Astrocyte (in vitro differentiated cells and primary cell): ENCODE measurements at regions not wholly inside any gene's neighbourhood (a gene's known extent, or its start where the extent isn't known, plus 50 kb on each side); places are given as distances from the start of the nearest gene placed in this dataset.
A peak's percentile ranks its signal among the peaks of the same experiment; 100 is the strongest.
"Not testable (repeated sequence)": the region's sequence is repeated elsewhere in the genome, so short reads cannot be mapped to it uniquely, and the experiment has no call there.

Experiments
- DNase-seq: peaks from one replicate; pipeline ENCODE4 v3.0.0-alpha.2; 2010; ENCODE audit warnings: low read depth
- FAIRE-seq: peaks from 2 replicates; lab custom pipeline; 2011; peaks lifted over from hg19 to GRCh38; lab: Jason Lieb, UNC
- H2AFZ ChIP-seq: 2 replicates; pipeline ENCODE4 v1.6.0; 2012; ENCODE audit warnings: low read depth, low read length, inconsistent platforms
- H3K27ac ChIP-seq: 2 replicates; pipeline ENCODE4 v1.5.1; 2011; ENCODE audit warnings: low read depth, low read length, inconsistent platforms
- H3K27me3 ChIP-seq: 2 replicates; pipeline ENCODE4 v1.6.0; 2011; ENCODE audit warnings: low read length, inconsistent platforms; ENCODE audit not compliant: insufficient read depth
- H3K36me3 ChIP-seq: 2 replicates; pipeline ENCODE4 v1.5.1; 2011; ENCODE audit warnings: low read length, inconsistent platforms; ENCODE audit not compliant: insufficient read depth
- H3K4me1 ChIP-seq: 2 replicates; pipeline ENCODE4 v1.5.1; 2011; ENCODE audit warnings: low read length, inconsistent platforms; ENCODE audit not compliant: insufficient read depth
- H3K4me2 ChIP-seq: 2 replicates; pipeline ENCODE4 v1.6.0; 2012; ENCODE audit warnings: low read length, inconsistent platforms
- H3K4me3 ChIP-seq: 2 replicates; pipeline ENCODE4 v1.5.1; 2011; ENCODE audit warnings: low read depth, mild to moderate bottlenecking, low read length, inconsistent platforms; ENCODE audit not compliant: insufficient read depth
- H3K79me2 ChIP-seq: 2 replicates; pipeline ENCODE4 v1.6.0; 2012; ENCODE audit warnings: mild to moderate bottlenecking, low read length, inconsistent platforms; ENCODE audit not compliant: insufficient read depth
- H3K9ac ChIP-seq: 2 replicates; pipeline ENCODE4 v1.6.0; 2012; ENCODE audit warnings: mild to moderate bottlenecking, low read length, inconsistent platforms
- H3K9me3 ChIP-seq: 2 replicates; pipeline ENCODE4 v1.5.1; 2012; ENCODE audit warnings: low read depth, mild to moderate bottlenecking, low read length, inconsistent platforms; ENCODE audit not compliant: insufficient read depth
- H4K20me1 ChIP-seq: 2 replicates; pipeline ENCODE4 v1.6.0; 2012; ENCODE audit warnings: low read length, inconsistent platforms; ENCODE audit not compliant: insufficient read depth
- H3K27ac Mint-ChIP-seq: one replicate; pipeline ENCODE4 v1.8.0; 2021; ENCODE audit warnings: mild to moderate bottlenecking, mixed read lengths; ENCODE audit not compliant: unreplicated experiment
- H3K27me3 Mint-ChIP-seq: one replicate; pipeline ENCODE4 v1.8.0; 2021; ENCODE audit warnings: low read depth, mixed read lengths; ENCODE audit not compliant: unreplicated experiment
- H3K36me3 Mint-ChIP-seq: one replicate; pipeline ENCODE4 v1.8.0; 2021; ENCODE audit warnings: low read depth, mixed read lengths; ENCODE audit not compliant: unreplicated experiment
- H3K4me1 Mint-ChIP-seq: one replicate; pipeline ENCODE4 v1.8.0; 2021; ENCODE audit warnings: low read depth, mixed read lengths; ENCODE audit not compliant: unreplicated experiment
- H3K4me3 Mint-ChIP-seq: one replicate; pipeline ENCODE4 v1.8.0; 2021; ENCODE audit warnings: mild to moderate bottlenecking, moderate library complexity, mixed read lengths; ENCODE audit not compliant: unreplicated experiment
- H3K9me3 Mint-ChIP-seq: one replicate; pipeline ENCODE4 v1.8.0; 2021; ENCODE audit warnings: mild to moderate bottlenecking, mixed read lengths; ENCODE audit not compliant: unreplicated experiment

DNA sequence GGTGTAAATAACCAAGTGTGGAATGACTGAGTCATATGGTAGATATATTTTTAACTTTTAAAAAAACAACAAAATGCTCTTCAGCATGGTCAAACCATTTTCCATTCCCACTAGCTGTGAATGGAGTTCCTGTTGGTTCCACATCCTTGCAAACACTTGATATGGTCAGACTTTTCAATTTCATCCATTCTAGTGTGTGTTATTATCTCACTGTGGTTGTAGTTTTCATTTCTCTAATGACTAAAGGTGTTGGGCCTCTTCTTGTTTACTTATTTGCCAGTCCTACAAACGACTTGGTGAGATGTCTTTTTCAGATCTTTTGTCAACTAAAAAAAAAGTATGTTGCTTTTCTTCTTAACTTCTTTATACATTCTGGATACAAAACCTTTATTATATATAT, 135.9 kb downstream of the BCL2L11 start:
- not testable (repeated sequence) for H3K27ac Mint-ChIP-seq, DNase-seq, H4K20me1 ChIP-seq, H3K36me3 ChIP-seq, H3K4me1 Mint-ChIP-seq, H3K9me3 ChIP-seq, H3K36me3 Mint-ChIP-seq, H3K4me3 ChIP-seq, H3K4me3 Mint-ChIP-seq, H3K27ac ChIP-seq, H3K27me3 Mint-ChIP-seq, H3K4me1 ChIP-seq, H3K9me3 Mint-ChIP-seq, H3K4me2 ChIP-seq, H2AFZ ChIP-seq, H3K9ac ChIP-seq, H3K27me3 ChIP-seq, H3K79me2 ChIP-seq
- peak; percentile 34 for FAIRE-seq

DNA sequence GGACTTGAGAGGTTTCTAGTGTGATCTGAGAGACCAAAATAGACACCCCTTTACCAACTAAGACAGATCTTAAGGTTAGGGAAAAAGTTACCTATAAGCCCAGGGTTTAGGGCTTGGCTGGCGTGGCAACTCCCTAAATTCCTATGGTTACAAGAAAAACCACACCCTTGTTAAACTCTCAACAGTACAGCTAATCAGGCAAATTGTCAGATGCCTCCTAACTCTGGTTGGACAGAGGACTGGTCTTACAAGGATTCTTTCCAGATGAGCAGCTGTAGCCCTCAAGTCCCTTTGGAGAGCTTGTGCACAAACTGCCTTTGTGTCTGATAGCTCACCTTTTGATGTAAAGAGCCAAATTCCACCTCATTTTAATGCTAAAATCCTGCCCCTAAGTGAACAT, 136.9 kb downstream of the BCL2L11 start:
- H3K9me3 Mint-ChIP-seq, H3K9ac ChIP-seq, H3K27ac ChIP-seq, H3K27me3 Mint-ChIP-seq, H3K79me2 ChIP-seq, H3K27me3 ChIP-seq, H3K9me3 ChIP-seq, H3K4me3 ChIP-seq, H4K20me1 ChIP-seq, H3K27ac Mint-ChIP-seq, H3K36me3 ChIP-seq, H3K4me3 Mint-ChIP-seq, H3K4me1 Mint-ChIP-seq, H3K4me1 ChIP-seq, H3K4me2 ChIP-seq, H3K36me3 Mint-ChIP-seq, FAIRE-seq, DNase-seq, H2AFZ ChIP-seq: not testable (repeated sequence)

DNA sequence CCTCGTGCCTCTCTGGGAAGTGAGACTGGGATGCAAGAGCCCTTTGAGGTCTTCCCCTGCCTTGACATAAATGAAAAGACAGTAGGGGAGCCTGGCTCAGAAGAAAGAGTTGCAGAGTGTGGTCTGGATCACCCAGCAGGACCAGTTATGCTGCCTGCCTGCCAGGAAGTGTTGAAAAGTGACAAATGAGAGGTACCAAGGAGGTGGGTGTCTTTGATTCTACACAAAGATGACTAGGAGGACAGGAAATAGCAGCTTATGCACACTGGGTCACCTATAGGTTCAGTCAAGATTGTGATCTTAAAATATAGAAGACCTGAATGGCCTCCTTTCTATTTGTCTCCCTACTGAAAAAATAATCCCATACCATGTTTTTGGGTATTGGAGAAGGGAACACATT, 137.6 kb downstream of the BCL2L11 start:
- H3K4me2 ChIP-seq, H3K9me3 ChIP-seq, DNase-seq, H3K36me3 ChIP-seq, H3K9ac ChIP-seq, H3K79me2 ChIP-seq, H3K4me1 Mint-ChIP-seq, H3K9me3 Mint-ChIP-seq, H3K27me3 Mint-ChIP-seq, H4K20me1 ChIP-seq, FAIRE-seq, H3K27me3 ChIP-seq, H3K4me1 ChIP-seq, H2AFZ ChIP-seq, H3K27ac Mint-ChIP-seq, H3K4me3 Mint-ChIP-seq, H3K36me3 Mint-ChIP-seq, H3K4me3 ChIP-seq, H3K27ac ChIP-seq: not testable (repeated sequence)

DNA sequence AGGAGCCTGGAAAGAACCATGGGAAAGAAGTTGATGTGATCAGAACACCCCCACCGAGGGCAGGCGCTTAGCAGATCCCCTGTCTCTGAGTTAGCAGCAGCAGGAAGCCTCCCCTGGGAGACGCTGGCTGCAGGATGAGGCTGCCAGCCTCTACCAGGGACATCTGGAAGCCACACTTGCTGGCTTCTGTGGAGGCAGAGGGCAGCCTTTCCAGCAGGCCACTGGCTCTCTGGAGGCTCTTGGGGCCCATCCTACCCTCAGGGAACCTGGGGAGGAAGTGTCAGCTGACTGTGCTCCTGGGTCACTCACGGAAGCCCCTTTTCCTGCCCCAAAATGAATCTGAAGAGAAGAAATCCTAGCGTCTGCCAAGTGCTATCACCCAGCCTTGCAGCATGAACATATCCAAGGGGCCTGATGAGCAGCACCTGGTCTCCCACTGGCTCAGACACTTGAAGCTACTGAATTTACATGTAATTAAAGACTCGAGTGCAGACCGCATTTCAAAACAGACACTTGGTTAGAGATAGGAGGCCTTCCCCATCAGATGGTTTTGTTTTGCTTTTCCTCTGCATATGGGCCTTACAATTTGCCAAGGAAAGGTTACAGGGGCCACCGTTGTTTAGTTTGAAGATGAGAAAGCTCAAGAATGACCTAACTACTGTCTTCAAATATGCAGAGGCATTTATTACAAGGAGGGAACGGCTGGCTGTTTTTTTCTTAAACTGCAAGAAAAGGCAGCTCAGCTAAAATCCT, 142.1 kb downstream of the BCL2L11 start:
- not testable (repeated sequence) for H4K20me1 ChIP-seq, H3K27ac ChIP-seq, H3K4me3 Mint-ChIP-seq, H3K4me3 ChIP-seq, H3K36me3 ChIP-seq, H3K4me1 Mint-ChIP-seq, H3K27me3 ChIP-seq, H3K4me2 ChIP-seq, H3K79me2 ChIP-seq, H3K9me3 Mint-ChIP-seq, H3K27me3 Mint-ChIP-seq, H3K4me1 ChIP-seq, FAIRE-seq, H2AFZ ChIP-seq, H3K36me3 Mint-ChIP-seq, H3K9me3 ChIP-seq, H3K9ac ChIP-seq, DNase-seq, H3K27ac Mint-ChIP-seq

DNA sequence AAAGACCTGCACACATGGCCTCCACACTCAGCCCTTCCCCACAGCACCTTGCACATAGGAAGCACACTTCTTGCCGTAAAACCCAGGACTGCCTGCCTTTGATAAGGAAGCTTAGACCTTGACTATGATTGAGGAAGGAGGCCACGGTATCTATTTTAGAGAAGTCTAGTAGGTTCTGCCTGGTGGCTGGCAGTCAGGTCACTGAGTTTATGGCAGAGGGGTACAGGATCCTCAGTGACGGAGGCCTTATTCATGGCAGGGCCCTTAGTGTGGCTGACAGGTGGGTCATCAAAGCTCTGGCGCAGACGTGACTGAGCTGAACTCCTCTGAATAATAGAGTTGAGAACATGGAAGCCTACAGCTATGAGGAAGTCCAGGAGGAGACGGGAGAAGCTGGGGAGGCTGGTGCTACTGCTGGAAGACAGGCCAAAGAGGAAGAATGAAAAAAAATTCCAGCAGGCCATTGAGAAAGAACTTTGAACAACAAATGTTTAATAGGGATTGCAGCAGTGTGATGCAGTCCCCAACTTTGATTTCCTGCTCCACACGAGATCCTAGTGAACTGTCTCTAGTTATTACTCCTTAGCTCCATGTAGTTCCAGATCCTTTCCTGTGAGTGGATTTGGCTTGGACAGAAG, 142.8 kb downstream of the BCL2L11 start:
- not testable (repeated sequence) for H3K4me3 ChIP-seq, H3K9ac ChIP-seq, H3K9me3 ChIP-seq, DNase-seq, H3K36me3 Mint-ChIP-seq, H4K20me1 ChIP-seq, H3K4me1 Mint-ChIP-seq, FAIRE-seq, H3K27me3 ChIP-seq, H3K4me1 ChIP-seq, H3K27me3 Mint-ChIP-seq, H3K4me3 Mint-ChIP-seq, H3K9me3 Mint-ChIP-seq, H3K27ac ChIP-seq, H2AFZ ChIP-seq, H3K36me3 ChIP-seq, H3K4me2 ChIP-seq, H3K27ac Mint-ChIP-seq, H3K79me2 ChIP-seq

DNA sequence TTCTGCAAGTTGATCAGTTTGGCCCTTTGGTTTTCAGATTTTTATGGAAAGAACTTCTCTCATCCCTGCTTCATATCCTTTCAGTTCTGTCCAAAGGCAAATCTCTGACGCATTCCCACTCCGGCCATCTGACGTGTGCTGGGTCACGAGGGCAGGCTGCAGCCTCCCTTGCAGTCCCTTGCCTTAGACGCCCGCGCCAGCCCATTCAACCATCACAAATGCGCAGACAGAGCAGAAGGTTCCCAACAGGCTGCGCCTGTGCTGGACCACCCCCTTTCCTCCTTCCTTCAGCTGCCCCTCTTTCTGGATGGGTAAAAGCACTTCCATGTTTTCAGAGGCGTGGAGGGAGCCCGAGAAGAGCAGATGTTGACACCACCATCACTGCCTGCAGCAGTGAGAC, 144.2 kb downstream of the BCL2L11 start:
- not testable (repeated sequence) for H3K9me3 ChIP-seq, H3K9ac ChIP-seq, H3K27me3 ChIP-seq, H3K4me3 Mint-ChIP-seq, H3K27ac ChIP-seq, H3K36me3 Mint-ChIP-seq, H3K79me2 ChIP-seq, H3K9me3 Mint-ChIP-seq, H3K27ac Mint-ChIP-seq, H3K27me3 Mint-ChIP-seq, H3K4me2 ChIP-seq, DNase-seq, H3K4me1 ChIP-seq, H3K36me3 ChIP-seq, H4K20me1 ChIP-seq, H2AFZ ChIP-seq, FAIRE-seq, H3K4me1 Mint-ChIP-seq, H3K4me3 ChIP-seq
